IPS-NIHi7 (cell line): ENCODE measurements at regions not wholly inside any gene's neighbourhood (a gene's known extent, or its start where the extent isn't known, plus 50 kb on each side); places are given as distances from the start of the nearest gene placed in this dataset.
"Not testable (repeated sequence)": the region's sequence is repeated elsewhere in the genome, so short reads cannot be mapped to it uniquely, and the experiment has no call there.

ENCODE experiments used
- DNase-seq: peaks from one replicate; pipeline ENCODE4 v3.0.0; 2012; ENCODE audit warnings: mixed read lengths; ENCODE audit errors: extremely low spot score

DNA sequence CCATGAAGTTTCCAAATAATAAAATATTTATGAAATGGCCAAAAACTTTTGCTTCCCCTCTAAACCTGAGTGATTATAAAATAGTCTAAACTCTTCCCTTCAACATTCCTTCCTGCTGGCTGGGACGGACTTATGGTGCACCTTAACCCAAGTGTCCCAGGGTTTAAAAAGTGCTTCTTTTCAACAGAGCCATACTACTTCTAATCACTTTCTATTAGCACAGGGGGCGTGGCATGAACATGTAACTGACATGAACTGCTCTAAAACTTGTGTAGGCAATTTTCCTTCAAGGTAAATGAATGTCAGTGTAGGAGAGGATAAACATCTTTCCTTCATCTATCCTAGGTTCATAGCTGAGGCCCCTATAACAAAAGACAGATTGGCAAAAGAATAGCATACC, 163.6 kb upstream of the RIMS1 start:
- DNase-seq, result no peak

DNA sequence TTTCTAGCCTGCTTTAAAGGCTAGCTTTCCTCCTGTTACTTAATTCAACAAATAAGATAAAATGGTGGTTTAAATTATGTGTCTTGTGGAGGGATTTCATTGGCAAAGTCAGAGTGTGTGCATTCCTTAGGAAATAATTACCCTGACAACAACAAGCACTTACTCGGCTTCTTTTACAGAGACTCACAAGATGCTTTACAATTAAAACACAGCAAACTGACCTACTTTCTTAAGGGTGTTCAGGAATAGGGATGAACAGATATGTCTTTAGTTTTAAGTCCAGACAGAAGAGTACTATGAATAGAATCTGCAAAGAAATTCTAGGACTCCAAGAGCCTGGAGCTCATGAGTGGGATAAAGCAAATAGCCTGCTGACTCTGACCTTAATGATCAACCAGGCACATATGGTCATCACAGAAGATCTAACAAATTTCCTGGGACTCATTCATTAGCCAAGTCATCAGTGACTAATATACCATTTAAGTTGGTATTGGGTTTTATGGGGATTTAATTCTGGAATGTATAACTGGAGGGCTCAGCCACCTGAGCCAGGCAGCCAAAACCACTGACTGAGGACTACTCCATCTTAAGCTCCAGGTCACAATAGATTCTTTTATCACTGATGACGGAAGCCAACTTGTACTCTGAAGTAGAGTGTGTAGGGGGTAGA, 161.8 kb upstream of the RIMS1 start:
- no peak for DNase-seq

DNA sequence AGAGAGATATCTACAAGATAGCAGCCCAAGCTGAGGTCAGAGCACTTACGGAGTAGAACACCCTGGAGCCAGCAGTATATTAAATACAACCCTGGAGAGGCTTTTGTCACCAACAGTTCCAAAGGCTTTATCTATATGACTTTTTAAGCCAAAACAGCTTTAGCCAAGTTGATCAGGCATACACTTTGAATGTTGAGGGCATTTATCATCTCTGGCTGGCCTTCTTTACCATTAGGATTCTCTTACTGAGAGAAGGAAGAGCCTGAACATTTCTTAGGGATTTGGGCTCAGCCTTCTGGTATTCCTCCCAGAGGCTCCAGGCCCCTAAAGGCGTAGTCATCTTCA, 161.3 kb upstream of the RIMS1 start:
- DNase-seq, result no peak

DNA sequence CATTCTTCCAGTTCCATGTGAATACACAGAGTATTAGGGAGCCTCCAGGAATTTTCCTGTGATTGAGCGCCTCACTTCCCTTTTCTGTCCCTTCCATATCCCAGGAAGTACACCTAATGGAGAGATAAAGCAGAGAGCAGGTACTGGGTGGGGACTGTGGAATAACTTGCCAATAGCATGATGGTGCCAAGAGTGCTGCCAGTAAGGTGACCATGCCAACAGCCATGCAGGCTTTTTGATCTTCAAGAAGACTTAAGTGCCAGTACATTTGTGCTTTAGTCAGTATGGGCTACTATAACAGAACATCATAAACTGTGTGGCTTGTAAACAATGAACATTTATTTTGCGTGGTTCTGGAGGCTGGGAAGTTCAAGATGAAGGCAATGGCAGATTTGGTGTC, 160.2 kb upstream of the RIMS1 start:
- no peak for DNase-seq

DNA sequence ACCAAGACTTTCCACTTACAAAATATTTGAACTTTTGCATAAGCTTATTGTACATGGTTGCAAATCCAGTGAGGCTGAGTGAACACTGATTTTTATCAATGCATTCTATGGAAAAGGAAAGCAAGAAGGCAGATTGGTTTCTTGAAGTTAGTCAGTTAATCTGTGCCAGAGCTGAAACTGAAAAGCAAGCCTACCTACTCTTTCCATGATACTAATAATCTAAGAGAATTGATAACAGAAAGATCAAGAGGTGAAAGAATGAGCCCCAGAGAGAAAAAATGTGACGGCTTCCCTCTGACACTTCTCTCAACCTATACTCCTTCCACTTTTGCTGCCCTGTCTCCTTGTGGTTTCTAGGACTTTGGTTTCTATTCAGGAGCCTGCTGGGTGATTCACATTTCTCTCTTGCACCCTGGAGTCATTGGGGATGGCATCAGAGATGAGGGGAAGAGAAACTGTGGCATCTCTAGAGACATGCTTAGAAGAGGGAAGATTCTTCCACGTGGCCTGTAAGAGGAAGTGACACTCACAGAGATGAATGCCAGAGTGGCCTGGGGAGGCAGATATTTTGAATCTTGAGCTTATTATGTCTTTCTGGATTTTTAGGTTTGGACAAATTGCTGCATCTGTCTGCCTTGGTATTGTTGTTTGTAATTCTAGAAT, 158.6 kb upstream of the RIMS1 start:
- DNase-seq, result no peak

DNA sequence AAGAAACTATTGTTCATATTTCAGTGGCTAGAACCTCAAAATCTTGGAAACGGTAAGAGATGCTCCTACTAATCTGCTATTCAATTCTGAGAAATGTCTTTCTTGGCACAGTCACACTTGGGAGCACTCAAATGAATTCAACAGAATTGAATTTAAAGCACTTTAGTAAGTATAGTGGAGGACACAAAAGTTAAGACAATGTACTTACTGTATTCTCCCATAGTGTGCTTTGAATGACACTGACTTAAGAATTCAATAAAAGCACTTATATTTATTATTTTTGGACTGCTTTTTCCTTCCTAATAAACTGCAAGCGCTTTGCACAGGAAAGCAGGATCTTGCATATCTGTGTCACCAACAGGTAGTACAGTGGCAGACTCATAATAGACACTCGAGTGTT, 156.1 kb upstream of the RIMS1 start:
- DNase-seq, result no peak

DNA sequence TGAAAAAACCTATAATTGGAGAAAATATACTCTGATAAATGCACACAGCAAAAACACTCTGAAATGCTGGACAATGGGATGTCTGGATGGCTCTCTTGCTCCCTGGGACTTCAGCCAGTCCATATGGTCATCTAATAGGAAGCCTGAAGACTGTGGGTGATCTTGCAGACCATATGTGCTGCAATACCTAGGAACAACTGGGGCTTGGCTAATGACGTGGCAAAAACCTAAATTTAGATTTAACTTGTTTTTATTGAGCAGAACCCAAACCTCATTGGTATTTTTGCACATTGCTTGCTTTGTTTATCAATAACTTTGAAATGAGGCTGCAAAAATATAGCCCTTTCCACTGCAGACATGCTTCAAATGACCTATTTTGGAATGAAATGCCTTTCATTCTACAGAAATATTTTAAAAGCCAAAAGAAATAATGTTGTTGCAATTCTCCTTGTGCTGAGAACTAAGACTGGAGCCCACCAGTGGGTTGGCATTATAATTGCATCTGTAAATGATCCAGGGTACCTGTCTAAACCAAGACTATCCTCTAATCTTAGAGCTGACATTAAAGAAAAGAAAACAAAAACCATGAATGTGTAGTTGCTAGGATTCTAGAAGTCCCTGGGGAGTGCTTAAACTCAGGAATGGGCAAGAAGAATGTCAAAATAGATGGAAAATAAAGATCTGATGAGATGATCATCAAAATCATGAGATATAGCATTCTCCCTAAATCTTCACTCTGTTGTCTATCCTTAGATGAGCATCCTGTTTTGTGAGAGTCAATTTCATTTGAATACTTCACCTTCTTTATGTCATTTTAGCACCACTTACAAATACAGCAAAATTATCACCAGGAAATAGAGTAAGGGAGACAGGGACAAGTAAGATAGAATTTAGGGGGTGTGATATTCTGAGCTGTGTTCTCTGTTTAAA, 152.1 kb upstream of the RIMS1 start:
- no peak for DNase-seq

DNA sequence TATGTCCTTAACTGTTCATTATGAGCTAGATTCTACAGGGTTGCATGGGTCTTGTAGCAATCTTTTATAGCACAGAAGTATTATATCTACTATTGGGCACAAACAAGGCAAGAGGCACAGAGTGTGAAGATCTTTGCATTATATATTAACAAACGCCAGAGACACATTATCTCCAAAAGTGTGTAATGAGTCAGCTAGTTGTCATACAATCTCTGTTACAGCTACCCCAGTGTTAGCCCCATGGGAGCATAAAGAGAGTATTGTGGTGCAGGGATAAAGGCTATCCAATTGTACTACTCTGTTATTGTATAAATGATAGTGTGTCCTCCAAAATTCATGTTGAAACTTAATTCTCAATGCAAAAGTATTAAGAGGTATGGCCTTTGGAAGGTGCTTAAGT, 148.4 kb upstream of the RIMS1 start:
- no peak for DNase-seq

DNA sequence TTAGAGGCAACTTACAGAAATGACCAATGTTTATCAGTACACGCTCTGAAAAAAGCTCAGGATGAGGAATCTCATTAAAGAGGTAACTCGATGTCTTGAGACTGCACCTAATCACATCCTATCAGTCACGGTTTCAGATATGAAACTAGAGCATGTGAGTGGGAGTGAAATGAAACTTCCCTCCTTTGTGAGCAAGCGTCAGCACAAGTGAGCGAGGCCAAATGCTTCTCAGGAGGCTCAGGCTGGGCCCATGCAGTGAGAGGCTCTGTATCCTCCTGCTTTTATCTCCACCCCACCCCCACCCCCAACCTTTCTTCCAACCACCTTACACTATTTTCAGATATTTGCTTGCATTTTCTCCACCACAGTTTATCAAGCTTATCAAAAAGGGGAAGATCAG, 140.8 kb upstream of the RIMS1 start:
- DNase-seq, result peak; percentile 18

DNA sequence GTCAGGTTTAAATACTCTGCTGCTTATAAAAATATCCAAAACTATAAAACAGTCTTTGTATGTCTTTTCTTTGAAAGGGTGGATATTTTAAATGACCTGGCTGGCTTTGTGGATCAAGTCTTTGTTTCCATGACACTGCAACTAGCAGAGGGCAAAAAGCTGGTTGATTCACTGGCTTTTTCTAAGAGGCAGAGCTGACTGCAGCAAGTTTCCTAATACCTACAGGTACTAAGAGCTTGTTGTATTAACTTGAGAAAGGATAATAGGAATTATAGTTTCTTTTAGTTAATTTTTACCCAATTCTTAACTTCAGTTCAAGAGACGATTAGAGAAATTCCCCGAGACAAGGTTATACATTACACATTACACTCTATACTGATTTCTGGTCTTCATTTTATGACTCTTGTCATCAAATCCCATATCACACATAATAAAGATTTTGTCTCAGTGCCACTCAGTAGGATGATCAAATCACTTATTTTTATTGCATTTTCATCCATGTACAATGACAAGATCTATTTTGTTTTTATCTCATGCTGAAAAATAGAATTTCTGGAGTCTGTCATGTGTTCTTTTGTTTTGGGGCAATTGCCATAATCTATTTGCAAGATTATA, 120.1 kb upstream of the RIMS1 start:
- no peak for DNase-seq

DNA sequence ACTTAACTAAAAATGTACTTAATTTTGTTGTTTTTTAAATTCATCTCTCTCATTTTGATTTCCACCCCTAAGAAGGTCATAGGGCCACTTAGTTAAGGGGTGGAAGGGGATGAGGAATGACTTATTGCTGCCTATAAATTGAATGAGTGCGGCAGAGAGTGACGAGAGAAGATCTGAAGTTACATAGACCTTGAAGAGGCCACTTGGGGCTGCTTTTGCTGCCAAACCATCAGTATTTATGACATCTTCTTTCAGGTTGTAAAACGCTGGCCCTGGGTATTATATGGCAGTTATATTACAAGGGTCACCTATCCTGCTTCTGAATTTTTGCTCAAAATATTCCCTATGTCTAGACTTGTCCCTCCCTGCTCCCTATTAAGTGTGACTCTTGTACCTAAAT, 119.6 kb upstream of the RIMS1 start:
- DNase-seq, result no peak

DNA sequence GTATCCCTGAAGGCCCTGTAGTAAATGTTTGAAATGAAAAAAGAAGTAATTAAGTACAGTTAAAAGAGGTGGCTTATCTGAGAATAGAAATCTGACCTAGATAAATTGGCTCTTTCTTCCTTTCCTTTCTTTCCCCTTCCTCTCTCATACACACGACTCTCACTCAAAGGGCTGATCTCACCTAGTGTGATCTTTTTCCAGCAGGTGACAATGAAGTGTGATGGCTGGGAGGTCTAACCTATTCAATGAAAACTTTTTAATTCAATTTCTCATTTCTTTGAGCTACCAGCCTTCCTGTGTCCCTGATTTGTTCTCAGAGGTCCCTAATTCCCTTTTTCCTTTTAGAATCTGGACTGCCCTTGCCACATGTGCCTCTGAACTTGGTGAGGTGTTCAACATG, 118.0 kb upstream of the RIMS1 start:
- no peak for DNase-seq

DNA sequence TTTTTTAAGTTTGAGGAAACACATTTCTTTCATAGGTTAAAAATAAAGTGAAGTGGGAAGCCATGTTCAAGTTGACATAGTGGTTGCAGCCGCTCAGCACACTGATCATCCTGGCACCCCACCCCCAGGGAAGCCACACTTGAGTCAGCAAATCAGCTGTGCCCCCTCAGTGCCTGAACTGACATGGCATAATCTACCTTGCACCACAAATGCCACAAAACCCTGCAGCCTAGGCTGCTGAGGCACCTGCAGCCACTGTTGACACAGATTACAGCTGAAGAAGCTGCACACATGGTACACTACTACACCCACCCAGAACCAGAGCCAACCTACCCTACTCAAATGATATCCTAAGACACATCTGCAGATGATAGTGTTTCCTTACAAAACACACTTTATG, 77.5 kb upstream of the RIMS1 start:
- no peak for DNase-seq

DNA sequence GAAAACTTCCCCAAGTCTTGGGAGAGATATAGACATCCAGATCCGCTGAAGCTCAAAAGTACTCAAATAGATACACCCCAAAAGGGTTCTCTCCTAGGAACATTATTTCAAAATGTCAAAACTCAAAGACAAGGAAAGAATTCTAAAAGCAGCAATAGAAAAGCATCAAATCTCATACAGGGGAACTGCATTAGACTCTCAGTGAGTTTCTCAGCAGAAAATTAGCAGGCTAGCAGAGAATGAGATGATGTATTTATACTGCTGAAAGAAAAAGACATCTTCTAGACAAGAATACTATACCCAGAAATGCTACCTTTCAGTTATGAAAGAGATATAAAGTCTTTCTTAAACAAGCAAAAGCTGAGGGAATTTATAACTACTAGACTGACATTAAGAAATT, 75.5 kb upstream of the RIMS1 start:
- no peak for DNase-seq

DNA sequence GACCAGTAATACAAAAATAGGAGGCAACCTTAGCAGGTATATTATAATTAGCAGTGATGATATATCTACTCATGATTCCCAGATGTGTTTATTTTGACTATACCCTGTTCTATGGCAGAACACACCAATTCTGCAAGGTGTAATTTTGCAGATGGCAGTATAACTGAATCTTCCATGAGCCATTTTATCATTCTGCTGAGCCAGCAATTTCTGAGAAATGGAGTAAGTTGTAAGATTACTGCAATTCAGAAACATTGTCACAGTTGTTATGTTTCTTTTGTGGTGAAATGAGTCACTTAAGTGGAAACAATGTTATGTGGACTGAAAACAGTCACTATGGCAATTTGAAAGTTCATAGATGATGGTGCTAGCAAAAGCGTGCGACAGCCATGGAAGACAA, 63.7 kb upstream of the RIMS1 start:
- no peak for DNase-seq

DNA sequence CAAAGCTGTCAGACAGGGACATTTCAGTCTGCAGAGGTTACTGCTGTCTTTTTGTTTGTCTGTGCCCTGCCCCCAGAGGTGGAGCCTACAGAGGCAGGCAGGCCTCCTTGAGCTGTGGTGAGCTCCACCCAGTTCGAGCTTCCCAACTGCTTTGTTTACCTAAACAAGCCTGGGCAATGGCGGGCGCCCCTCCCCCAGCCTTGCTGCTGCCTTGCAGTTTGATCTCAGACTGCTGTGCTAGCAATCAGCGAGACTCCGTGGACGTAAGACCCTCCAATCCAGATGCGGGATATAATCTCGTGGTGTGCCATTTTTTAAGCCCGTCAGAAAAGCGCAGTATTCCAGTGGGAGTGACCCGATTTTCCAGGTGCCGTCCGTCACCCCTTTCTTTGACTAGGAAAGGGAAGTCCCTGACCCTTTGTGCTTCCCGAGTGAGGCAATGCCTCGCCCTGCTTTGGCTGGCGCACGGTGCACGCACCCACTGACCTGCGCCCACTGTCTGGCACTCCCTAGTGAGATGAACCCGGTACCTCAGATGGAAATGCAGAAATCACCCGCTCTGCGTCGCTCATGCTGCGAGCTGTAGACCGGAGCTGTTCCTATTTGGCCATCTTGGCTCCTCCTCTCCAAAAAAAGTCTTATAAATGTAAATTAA, 54.1 kb upstream of the RIMS1 start:
- not testable (repeated sequence) for DNase-seq
